Neural crest cell (in vitro differentiated cells): ENCODE measurements at regions not wholly inside any gene's neighbourhood (a gene's known extent, or its start where the extent isn't known, plus 50 kb on each side); places are given as distances from the start of the nearest gene placed in this dataset.

ENCODE experiments used
- DNase-seq: peaks from one replicate; pipeline ENCODE4 v3.0.0; 2021; ENCODE audit warnings: low read depth, mixed read lengths, low spot score
- H3K27ac Mint-ChIP-seq: one replicate; pipeline ENCODE4 v1.8.0; 2021; ENCODE audit warnings: mild to moderate bottlenecking, mixed read lengths; ENCODE audit not compliant: unreplicated experiment
- H3K27me3 Mint-ChIP-seq: 2 replicates; pipeline ENCODE4 v1.8.0; 2021; ENCODE audit warnings: low read depth, mild to moderate bottlenecking, mixed read lengths
- H3K36me3 Mint-ChIP-seq: 2 replicates; pipeline ENCODE4 v1.8.0; 2021; ENCODE audit warnings: low read depth, mild to moderate bottlenecking, mixed read lengths
- H3K4me1 Mint-ChIP-seq: 2 replicates; pipeline ENCODE4 v1.8.0; 2021; ENCODE audit warnings: mixed read lengths
- H3K4me3 Mint-ChIP-seq: one replicate; pipeline ENCODE4 v1.8.0; 2021; ENCODE audit warnings: mild to moderate bottlenecking, mixed read lengths
- H3K9me3 Mint-ChIP-seq: 2 replicates; pipeline ENCODE4 v1.8.0; 2021; ENCODE audit warnings: mixed read lengths
- TF ChIP-seq, protein P1 (sequence below): fragments of 200-600 bp; sonication (generic); conservative IDR thresholded peaks from 2 replicates; pipeline ENCODE4 v1.5.0; 2021; ENCODE audit warnings: antibody characterized with exemption, mild to moderate bottlenecking

DNA sequence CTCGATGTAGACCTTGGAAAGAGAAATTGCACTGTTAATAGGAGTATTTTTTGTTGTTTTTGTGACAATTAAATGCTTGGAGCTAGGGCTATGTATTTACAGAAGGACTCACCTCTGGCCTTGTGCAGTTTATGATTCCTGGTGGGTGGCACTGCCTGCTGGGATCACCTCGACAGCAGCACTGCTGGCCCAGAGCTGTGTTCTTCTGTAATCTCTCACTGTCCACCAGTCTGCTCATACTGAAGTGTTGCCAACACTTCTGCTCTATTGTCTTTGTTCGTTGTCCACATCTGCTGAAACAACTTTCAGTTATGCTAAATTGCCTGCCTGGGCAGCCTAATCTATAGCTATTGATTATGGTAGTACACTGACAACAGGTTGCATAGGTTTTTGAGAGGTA lies 194.4 kb upstream of the ANK2 start:
- DNase-seq, result no peak
- no peak overlapping the region for H3K27ac Mint-ChIP-seq
- peaks cover 35% of the 10 kb centered on the region for H3K4me1 Mint-ChIP-seq
- H3K9me3 Mint-ChIP-seq, result peaks cover 3% of the 10 kb centered on the region
- H3K36me3 Mint-ChIP-seq, result peaks cover 3% of the 10 kb centered on the region
- no peak overlapping the region for H3K4me3 Mint-ChIP-seq
- no peaks in the 10 kb centered on the region for H3K27me3 Mint-ChIP-seq
- TF ChIP-seq, protein P1, sequence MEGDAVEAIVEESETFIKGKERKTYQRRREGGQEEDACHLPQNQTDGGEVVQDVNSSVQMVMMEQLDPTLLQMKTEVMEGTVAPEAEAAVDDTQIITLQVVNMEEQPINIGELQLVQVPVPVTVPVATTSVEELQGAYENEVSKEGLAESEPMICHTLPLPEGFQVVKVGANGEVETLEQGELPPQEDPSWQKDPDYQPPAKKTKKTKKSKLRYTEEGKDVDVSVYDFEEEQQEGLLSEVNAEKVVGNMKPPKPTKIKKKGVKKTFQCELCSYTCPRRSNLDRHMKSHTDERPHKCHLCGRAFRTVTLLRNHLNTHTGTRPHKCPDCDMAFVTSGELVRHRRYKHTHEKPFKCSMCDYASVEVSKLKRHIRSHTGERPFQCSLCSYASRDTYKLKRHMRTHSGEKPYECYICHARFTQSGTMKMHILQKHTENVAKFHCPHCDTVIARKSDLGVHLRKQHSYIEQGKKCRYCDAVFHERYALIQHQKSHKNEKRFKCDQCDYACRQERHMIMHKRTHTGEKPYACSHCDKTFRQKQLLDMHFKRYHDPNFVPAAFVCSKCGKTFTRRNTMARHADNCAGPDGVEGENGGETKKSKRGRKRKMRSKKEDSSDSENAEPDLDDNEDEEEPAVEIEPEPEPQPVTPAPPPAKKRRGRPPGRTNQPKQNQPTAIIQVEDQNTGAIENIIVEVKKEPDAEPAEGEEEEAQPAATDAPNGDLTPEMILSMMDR, result no peak

DNA sequence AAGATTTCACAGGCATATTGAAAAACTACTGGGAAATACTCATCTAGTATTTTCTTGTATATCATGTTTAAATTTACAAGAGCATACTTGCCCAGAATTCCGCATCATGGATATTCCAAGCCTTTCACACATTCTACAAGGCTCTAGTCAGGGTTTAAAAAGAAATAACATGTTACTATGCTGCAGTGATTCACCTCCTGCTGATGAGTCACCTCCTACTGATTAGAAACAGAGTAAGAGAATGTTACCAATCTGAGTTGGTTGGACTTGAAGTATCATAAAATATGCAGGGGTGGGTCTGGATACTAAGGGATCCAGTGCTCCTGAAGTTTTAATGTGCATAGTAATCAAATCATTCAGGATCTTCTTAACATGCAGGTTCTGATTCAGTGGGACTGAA lies 192.0 kb upstream of the ANK2 start:
- DNase-seq, result no peak
- Mint-ChIP-seq H3K27ac (no peak overlapping the region), H3K4me3 (no peak overlapping the region), H3K4me1 (peaks cover 56% of the 10 kb centered on the region), H3K27me3 (no peaks in the 10 kb centered on the region), H3K36me3 (no peaks in the 10 kb centered on the region), H3K9me3 (no peaks in the 10 kb centered on the region)
- TF ChIP-seq, protein P1, result no peak

DNA sequence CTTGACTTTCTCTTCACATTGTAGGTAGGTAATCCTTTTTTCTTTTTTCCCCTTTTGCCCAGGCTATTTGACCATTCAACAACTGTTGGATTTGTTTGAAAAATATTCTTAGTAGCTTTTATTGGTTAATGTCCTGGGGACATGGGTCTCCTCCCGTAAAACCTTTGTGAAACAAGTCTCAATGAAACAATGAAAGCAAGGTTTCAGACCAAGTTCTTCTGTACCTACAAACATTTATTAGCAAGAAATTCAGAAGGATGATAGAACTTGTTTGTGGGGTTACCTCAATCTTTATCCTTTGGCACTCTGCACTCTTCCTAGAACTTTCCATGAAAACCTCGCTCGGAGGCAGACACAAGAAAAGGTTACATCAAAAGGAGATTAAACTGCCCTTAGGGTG lies 190.7 kb upstream of the ANK2 start:
- no peak overlapping the region for H3K4me3 Mint-ChIP-seq
- peaks cover 58% of the 10 kb centered on the region for H3K4me1 Mint-ChIP-seq
- H3K27ac Mint-ChIP-seq, result peak overlapping the region; percentile 32
- no peaks in the 10 kb centered on the region for H3K36me3 Mint-ChIP-seq
- TF ChIP-seq, protein P1, result no peak
- DNase-seq, result no peak
- no peaks in the 10 kb centered on the region for H3K27me3 Mint-ChIP-seq
- H3K9me3 Mint-ChIP-seq, result no peaks in the 10 kb centered on the region

DNA sequence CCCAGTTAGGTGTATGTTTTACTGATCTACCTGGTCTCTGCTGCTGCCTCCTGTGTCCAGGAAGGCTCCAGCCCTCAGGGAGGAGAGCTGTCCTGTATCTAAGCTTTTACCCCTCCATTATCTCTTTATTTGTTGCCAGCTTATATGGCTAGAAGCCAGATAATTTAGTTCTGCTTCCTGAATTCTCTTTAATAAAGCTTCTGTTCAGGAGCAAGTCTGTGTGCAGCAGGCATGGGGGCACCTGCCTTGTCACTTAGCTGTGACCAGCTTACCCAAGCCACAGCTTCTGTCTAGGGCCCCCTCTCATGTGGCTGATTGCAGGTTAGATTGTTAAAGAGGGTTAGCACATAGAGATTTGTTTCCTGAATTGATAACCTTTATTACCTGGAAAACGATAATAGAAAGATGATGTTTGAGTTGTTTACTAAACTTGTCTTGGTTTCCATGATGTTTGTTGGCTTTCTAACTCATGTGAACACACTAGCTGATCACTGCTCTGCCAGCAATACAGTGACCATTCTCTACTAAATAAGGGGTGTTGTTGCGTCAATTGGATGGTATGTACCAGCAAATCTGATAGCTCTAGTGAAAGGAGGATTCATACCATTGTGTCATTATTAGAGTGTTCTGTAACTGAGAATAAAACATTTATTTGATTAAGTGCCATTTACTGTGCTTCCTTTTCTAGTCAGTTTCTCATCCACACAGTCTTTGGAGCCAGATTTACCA lies 189.8 kb upstream of the ANK2 start:
- H3K27ac Mint-ChIP-seq, result peak overlapping the region; percentile 89
- peaks cover 49% of the 10 kb centered on the region for H3K4me1 Mint-ChIP-seq
- H3K4me3 Mint-ChIP-seq, result peak overlapping the region; percentile 3
- no peaks in the 10 kb centered on the region for H3K9me3 Mint-ChIP-seq
- TF ChIP-seq, protein P1, result no peak
- no peaks in the 10 kb centered on the region for H3K27me3 Mint-ChIP-seq
- no peak for DNase-seq
- H3K36me3 Mint-ChIP-seq, result no peaks in the 10 kb centered on the region

DNA sequence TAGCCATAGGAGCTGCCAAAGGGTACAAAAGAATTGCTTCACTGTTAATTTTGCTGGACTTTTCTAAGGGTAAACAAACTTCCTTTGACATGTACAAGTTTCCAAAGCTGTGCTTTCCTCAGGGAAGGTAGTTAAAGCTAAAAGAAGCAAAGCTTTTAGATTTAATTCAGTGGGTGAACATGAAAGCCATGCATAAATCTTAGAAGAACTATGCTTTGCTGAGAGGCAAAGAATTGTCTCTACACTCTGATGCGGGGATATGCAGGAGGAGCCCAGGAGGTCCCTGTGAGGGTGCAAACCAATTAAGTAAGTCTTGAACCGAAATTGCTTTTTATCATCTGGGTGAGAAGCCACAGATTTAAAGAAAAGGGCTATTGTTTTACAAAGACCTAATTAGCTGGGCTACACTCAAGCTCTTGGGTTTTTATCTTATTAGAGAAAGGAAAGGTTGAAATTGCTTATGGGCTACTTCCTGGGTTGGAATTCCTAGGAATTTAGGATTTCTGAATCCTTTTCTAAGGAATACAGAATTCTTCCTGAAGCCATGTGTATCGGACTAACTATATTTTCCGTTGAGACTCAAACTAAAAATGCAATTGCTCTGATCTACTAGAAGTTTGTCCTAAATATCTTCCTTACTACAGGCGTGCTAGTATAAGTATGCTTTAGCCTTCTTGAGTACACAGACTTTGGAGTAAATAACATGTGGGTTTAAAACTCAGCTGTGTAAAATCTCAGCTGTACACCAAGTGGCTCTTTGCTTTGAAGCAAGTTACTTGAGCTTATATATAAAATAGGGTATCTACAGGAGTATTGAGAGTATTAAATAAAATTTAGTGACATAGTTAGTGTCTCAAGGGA lies 188.4 kb upstream of the ANK2 start:
- no peak for DNase-seq
- TF ChIP-seq, protein P1, result no peak
- Mint-ChIP-seq H3K4me3 (peak overlapping the region; percentile 76), H3K4me1 (peaks cover 50% of the 10 kb centered on the region), H3K27me3 (no peaks in the 10 kb centered on the region), H3K9me3 (no peaks in the 10 kb centered on the region), H3K36me3 (no peaks in the 10 kb centered on the region), H3K27ac (peak overlapping the region; percentile 71)
